GM12878 (cell line): ENCODE measurements at regions not wholly inside any gene's neighbourhood (a gene's known extent, or its start where the extent isn't known, plus 50 kb on each side); places are given as distances from the start of the nearest gene placed in this dataset.

Source experiments
- ATAC-seq: fragments of 200-7000 bp; cut with Tn5 transposase; 3 replicates; pipeline ENCODE4 v1.9.1; 2020; ENCODE audit warnings: mild to moderate bottlenecking, moderate library complexity
- BruUV-seq: library from RNA; stranded (reverse); fragments of 400-500 nt; replicated peaks from 2 replicates; lab custom pipeline; 2021; lab: Mats Ljungman, UMichigan
- CTCF ChIA-PET: fragments of 300-600 bp; sonication (Branson Sonifier 250); formaldehyde crosslinking; extraction: SDS; loops from one replicate; lab custom pipeline; 2021; ENCODE audit warnings: inconsistent platforms; lab: Yijun Ruan, JAX
- POLR2A ChIA-PET: fragments of 350-600 bp; formaldehyde crosslinking; extraction: SDS; loops from one replicate; lab custom pipeline; 2021; ENCODE audit warnings: inconsistent platforms; lab: Charles Lee
- RAD21 ChIA-PET: fragments of 300-600 bp; sonication (Branson Sonifier 250); formaldehyde crosslinking; loops from one replicate; lab custom pipeline; 2023; ENCODE audit warnings: antibody characterized with exemption; ENCODE audit not compliant: unreplicated experiment; lab: Charles Lee
- SMC1A ChIA-PET: fragments of 300-600 bp; sonication (Branson Sonifier 250); formaldehyde crosslinking; loops from one replicate; lab custom pipeline; 2023; ENCODE audit not compliant: unreplicated experiment, uncharacterized antibody; lab: Charles Lee
- DNase-seq: peaks from one replicate; pipeline ENCODE4 v3.0.0-alpha.2; 2011; ENCODE audit warnings: low read depth, low spot score
- FAIRE-seq: peaks from 3 replicates; lab custom pipeline; 2011; peaks lifted over from hg19 to GRCh38; lab: Jason Lieb, UNC
- H2AFZ ChIP-seq: 2 replicates; pipeline ENCODE4 v1.6.0; 2011; ENCODE audit warnings: low read depth, low read length, control low read depth; ENCODE audit not compliant: control insufficient read depth
- H3K27ac ChIP-seq: 2 replicates; pipeline ENCODE4 v1.5.1; 2011; ENCODE audit warnings: control low read depth; ENCODE audit not compliant: control insufficient read depth, insufficient read depth
- H3K27me3 ChIP-seq, 2 experiments: replicated peaks in 1 of 2; 2 replicates each; pipeline versions ENCODE4 v1.6.0 to v1.6.1; 2011; ENCODE audit warnings: low read length in 1 of 2; ENCODE audit not compliant: control insufficient read depth in 2 of 2, insufficient read depth in 2 of 2
- H3K36me3 ChIP-seq, 2 experiments: 2 replicates each; pipeline ENCODE4 v1.5.1; 2011; ENCODE audit warnings: low read length in 1 of 2; ENCODE audit not compliant: control insufficient read depth in 2 of 2, insufficient read depth in 2 of 2
- H3K4me1 ChIP-seq: 2 replicates; pipeline ENCODE4 v1.6.1; 2011; ENCODE audit warnings: mild to moderate bottlenecking, low read length, moderate library complexity, mixed read lengths; ENCODE audit not compliant: control insufficient read depth, insufficient read depth
- H3K4me2 ChIP-seq: 2 replicates; pipeline ENCODE4 v1.6.0; 2011; ENCODE audit warnings: control low read depth; ENCODE audit not compliant: control insufficient read depth, insufficient read depth
- H3K4me3 ChIP-seq: fragments of 200-600 bp; sonication (generic); 2 replicates; pipeline ENCODE4 v1.5.1; 2016
- H3K79me2 ChIP-seq: 2 replicates; pipeline ENCODE4 v1.6.0; 2011; ENCODE audit warnings: low read length; ENCODE audit not compliant: control insufficient read depth, insufficient read depth
- H3K9ac ChIP-seq: 2 replicates; pipeline ENCODE4 v1.8.0; 2011; ENCODE audit warnings: low read length, control low read depth, mixed read lengths; ENCODE audit not compliant: control insufficient read depth, insufficient read depth
- H3K9me3 ChIP-seq: replicated peaks from 3 replicates; pipeline ENCODE4 v1.5.1; 2011; ENCODE audit warnings: mild to moderate bottlenecking, low read length; ENCODE audit not compliant: control insufficient read depth, insufficient read depth
- H4K20me1 ChIP-seq: 2 replicates; pipeline ENCODE4 v1.6.0; 2011; ENCODE audit not compliant: control insufficient read depth, insufficient read depth
- GABPA ChIP-seq: IDR thresholded peaks from 2 replicates; pipeline ENCODE4 v1.6.1; 2014; ENCODE audit warnings: antibody characterized with exemption, low read depth, mild to moderate bottlenecking, inconsistent platforms
- HDAC2 ChIP-seq: fragments of 200-600 bp; sonication (generic); IDR thresholded peaks from 2 replicates; pipeline ENCODE4 v1.6.1; 2017
- JUND ChIP-seq: IDR thresholded peaks from 2 replicates; pipeline ENCODE4 v1.6.1; 2012; ENCODE audit warnings: low read depth, mild to moderate bottlenecking, low read length, improper control_type of control experiment, moderate library complexity
- POLR2AphosphoS5 ChIP-seq: IDR thresholded peaks from 2 replicates; pipeline ENCODE4 v1.6.1; 2011; ENCODE audit warnings: mild to moderate bottlenecking, low read length, inconsistent platforms
- SIX5 ChIP-seq: IDR thresholded peaks from 2 replicates; pipeline ENCODE4 v1.6.1; 2011; ENCODE audit warnings: mild to moderate bottlenecking, low read depth, low read length, moderate library complexity; ENCODE audit not compliant: severe bottlenecking
- TAF1 ChIP-seq: IDR thresholded peaks from 2 replicates; pipeline ENCODE4 v1.6.1; 2011; ENCODE audit warnings: mild to moderate bottlenecking, low read depth, low read length, borderline replicate concordance
- WGBS: methylation state at CpG from one replicate; pipeline ENCODE4 v1.1.6; 2016; ENCODE audit warnings: low lambda C conversion rate; ENCODE audit not compliant: insufficient replicate concordance, insufficient coverage; ENCODE audit errors: missing lambda C conversion rate; 5-methylcytosine and 5-hydroxymethylcytosine counted together
- in situ Hi-C: fragments of 300-500 bp; cut with MboI; formaldehyde crosslinking; loops from 9 replicates; pipeline ENCODE4 v1.14.3; 2018; ENCODE audit warnings: mixed read lengths
- intact Hi-C: fragments of 100-400 bp; cut with micrococcal nuclease; formaldehyde crosslinking; loops from one replicate; pipeline ENCODE4 v1.14.2; 2022; ENCODE audit not compliant: unreplicated experiment
- TF ChIP-seq, protein P1 (sequence below): fragments of 450-650 bp; IDR thresholded peaks from 2 replicates; pipeline ENCODE4 v1.6.1; 2017; ENCODE audit warnings: antibody characterized with exemption, mild to moderate bottlenecking, moderate library complexity
- TF ChIP-seq, protein P2 (sequence below): fragments of 450-650 bp; IDR thresholded peaks from 2 replicates; pipeline ENCODE4 v1.6.1; 2017; ENCODE audit warnings: mild to moderate bottlenecking, low read depth, inconsistent platforms; ENCODE audit not compliant: poor library complexity, severe bottlenecking

DNA sequence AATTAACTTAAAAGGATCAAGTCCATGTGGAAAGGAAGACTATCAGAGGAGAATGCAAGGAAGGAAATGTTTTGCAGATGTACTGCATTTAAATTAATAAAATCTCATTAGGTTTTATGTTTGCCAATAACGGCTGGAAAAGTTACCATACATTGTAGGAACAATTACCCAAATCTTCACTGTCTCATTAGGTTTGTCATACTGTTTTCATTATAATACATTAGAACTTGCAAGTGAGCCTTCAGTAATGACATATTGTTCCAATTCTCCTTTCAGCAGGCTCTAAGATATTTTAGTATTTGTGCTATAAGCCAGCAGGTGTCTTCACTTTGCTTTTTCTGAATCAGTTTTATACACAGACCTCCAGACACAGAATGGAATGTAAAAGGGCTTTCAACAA is 661.6 kb upstream of the KLHL1 start:
- H4K20me1 ChIP-seq, result no peaks in the 10 kb centered on the region
- in situ Hi-C loops (no loop called here), intact Hi-C loops (no loop called here)
- no peak overlapping the region for H3K27ac ChIP-seq
- no peak overlapping the region for H2AFZ ChIP-seq
- no TSS peak for BruUV-seq
- FAIRE-seq (no peak), DNase-seq (no peak)
- SMC1A ChIA-PET, result no interaction called here
- CTCF ChIA-PET, result interaction anchor here (0.6 kb wide), 1 partner anchor 58 kb away, joined by 3 read pairs; no protein-coding TSS in a partner anchor
- RAD21 ChIA-PET, result no interaction called here
- H3K4me3 ChIP-seq, result no peak overlapping the region
- POLR2A ChIA-PET, result no interaction called here
- H3K36me3 ChIP-seq, result no peaks in the 10 kb centered on the region
- 0% methylated on average over 1 of the region's 1 CpG for WGBS
- TF ChIP-seq, protein P1, sequence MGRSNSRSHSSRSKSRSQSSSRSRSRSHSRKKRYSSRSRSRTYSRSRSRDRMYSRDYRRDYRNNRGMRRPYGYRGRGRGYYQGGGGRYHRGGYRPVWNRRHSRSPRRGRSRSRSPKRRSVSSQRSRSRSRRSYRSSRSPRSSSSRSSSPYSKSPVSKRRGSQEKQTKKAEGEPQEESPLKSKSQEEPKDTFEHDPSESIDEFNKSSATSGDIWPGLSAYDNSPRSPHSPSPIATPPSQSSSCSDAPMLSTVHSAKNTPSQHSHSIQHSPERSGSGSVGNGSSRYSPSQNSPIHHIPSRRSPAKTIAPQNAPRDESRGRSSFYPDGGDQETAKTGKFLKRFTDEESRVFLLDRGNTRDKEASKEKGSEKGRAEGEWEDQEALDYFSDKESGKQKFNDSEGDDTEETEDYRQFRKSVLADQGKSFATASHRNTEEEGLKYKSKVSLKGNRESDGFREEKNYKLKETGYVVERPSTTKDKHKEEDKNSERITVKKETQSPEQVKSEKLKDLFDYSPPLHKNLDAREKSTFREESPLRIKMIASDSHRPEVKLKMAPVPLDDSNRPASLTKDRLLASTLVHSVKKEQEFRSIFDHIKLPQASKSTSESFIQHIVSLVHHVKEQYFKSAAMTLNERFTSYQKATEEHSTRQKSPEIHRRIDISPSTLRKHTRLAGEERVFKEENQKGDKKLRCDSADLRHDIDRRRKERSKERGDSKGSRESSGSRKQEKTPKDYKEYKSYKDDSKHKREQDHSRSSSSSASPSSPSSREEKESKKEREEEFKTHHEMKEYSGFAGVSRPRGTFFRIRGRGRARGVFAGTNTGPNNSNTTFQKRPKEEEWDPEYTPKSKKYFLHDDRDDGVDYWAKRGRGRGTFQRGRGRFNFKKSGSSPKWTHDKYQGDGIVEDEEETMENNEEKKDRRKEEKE, result no peak
- no peak for TF ChIP-seq HDAC2
- TF ChIP-seq, all 136 proteins: peak for 0
- ATAC-seq, result no peak
- Histone ChIP-seq H3K4me1 (no peaks in the 10 kb centered on the region), H3K4me2 (no peak overlapping the region), H3K9ac (no peak overlapping the region), H3K27me3 (no peaks in the 10 kb centered on the region), H3K79me2 (no peaks in the 10 kb centered on the region), H3K9me3 (no peaks in the 10 kb centered on the region)

DNA sequence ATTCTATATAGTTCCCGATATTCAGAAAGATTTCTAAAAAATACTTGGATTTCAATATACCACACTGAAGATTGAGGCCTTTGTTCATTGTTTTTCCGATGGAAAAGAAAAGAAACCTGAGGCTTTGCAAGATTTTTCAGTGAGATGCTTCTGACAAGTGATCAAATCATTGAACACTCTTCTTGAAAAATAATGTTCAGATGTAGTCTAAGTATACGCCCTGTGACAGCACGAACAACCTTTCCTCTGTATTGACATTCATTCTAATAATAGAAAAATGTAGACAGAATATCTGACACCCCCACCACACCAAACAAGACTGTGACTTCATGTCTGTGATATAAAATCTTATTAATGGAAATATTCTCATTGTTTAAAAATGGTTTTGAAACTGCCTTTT is 650.7 kb upstream of the KLHL1 start:
- CTCF ChIA-PET, result no interaction called here

More for the DNA sequence above, 650.7 kb upstream of the KLHL1 start:
- SMC1A ChIA-PET, result no interaction called here
- no peak for FAIRE-seq
- no peak for TF ChIP-seq JUND
- TF ChIP-seq GABPA, result no peak
- TF ChIP-seq, protein P2, sequence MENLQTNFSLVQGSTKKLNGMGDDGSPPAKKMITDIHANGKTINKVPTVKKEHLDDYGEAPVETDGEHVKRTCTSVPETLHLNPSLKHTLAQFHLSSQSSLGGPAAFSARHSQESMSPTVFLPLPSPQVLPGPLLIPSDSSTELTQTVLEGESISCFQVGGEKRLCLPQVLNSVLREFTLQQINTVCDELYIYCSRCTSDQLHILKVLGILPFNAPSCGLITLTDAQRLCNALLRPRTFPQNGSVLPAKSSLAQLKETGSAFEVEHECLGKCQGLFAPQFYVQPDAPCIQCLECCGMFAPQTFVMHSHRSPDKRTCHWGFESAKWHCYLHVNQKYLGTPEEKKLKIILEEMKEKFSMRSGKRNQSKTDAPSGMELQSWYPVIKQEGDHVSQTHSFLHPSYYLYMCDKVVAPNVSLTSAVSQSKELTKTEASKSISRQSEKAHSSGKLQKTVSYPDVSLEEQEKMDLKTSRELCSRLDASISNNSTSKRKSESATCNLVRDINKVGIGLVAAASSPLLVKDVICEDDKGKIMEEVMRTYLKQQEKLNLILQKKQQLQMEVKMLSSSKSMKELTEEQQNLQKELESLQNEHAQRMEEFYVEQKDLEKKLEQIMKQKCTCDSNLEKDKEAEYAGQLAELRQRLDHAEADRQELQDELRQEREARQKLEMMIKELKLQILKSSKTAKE, result no peak
- no peak for TF ChIP-seq SIX5
- no peak for TF ChIP-seq POLR2AphosphoS5
- no peak for TF ChIP-seq TAF1
- TF ChIP-seq, all 136 proteins: peak for 0
- H3K79me2 ChIP-seq, result no peaks in the 10 kb centered on the region
- H3K27me3 ChIP-seq, result no peaks in the 10 kb centered on the region
- in situ Hi-C loops (no loop called here), intact Hi-C loops (no loop called here)
- H3K4me1 ChIP-seq, result no peaks in the 10 kb centered on the region
- RAD21 ChIA-PET, result no interaction called here
- ATAC-seq (no peak), DNase-seq (no peak)
- H3K27ac ChIP-seq, result no peak overlapping the region
- no peaks in the 10 kb centered on the region for H3K36me3 ChIP-seq
- no peak overlapping the region for H3K9ac ChIP-seq
- no peak overlapping the region for H3K4me2 ChIP-seq
- BruUV-seq, result no TSS peak
- no peaks in the 10 kb centered on the region for H4K20me1 ChIP-seq
- no peak overlapping the region for H3K4me3 ChIP-seq
- POLR2A ChIA-PET, result no interaction called here
- H2AFZ ChIP-seq, result no peak overlapping the region
- 13% methylated on average over 4 of the region's 4 CpGs for WGBS
- no peaks in the 10 kb centered on the region for H3K9me3 ChIP-seq
